ENCODE measurements at regions not wholly inside any gene's neighbourhood (a gene's known extent, or its start where the extent isn't known, plus 50 kb on each side); places are given as distances from the start of the nearest gene placed in this dataset.

GRCh38 chr10:85170026-85170425, 841.6 kb downstream of the CCSER2 start:
- no peaks in the 10 kb centered on the region for H3K27me3 Mint-ChIP-seq
- peaks cover 0 to 7% (median 2%) of the 10 kb centered on the region in 3 donors for H3K9me3 Mint-ChIP-seq
- H3K4me3 Mint-ChIP-seq = no peak overlapping the region
- no peak overlapping the region for H3K27ac Mint-ChIP-seq
- no peaks in the 10 kb centered on the region for H3K4me1 Mint-ChIP-seq
- H3K36me3 Mint-ChIP-seq = no peaks in the 10 kb centered on the region

DNA sequence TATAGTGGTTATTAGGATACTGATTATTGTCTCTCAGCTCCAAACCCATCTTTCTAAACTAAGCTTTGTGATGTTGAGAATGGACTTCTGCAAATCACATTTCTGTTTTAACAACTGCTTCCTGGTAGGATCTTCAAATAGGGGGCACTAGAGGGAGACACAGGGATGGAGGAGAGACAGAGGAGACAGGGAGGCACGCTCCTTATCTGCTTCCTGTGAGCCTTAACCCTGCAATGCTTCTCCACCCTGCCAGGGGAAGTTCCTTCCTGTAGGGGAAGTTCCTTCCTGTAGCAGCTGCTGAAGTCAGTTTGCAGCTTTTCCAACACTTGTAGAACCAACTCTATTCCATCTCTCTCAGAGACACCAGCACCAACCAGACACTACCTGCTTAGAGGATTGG, 847.2 kb downstream of the CCSER2 start:
- Mint-ChIP-seq H3K4me1 (no peaks in the 10 kb centered on the region), H3K36me3 (no peaks in the 10 kb centered on the region), H3K4me3 (no peak overlapping the region), H3K27me3 (no peaks in the 10 kb centered on the region), H3K27ac (no peak overlapping the region), H3K9me3 (peaks cover 0 to 4% (median 2%) of the 10 kb centered on the region in 3 donors)

GRCh38 chr10:85177767-85178166, 849.4 kb downstream of the CCSER2 start:
- Mint-ChIP-seq H3K4me3 (no peak overlapping the region), H3K9me3 (peaks cover 0 to 3% (median 1%) of the 10 kb centered on the region in 3 donors), H3K27me3 (no peaks in the 10 kb centered on the region), H3K4me1 (no peaks in the 10 kb centered on the region), H3K36me3 (no peaks in the 10 kb centered on the region), H3K27ac (no peak overlapping the region)

DNA sequence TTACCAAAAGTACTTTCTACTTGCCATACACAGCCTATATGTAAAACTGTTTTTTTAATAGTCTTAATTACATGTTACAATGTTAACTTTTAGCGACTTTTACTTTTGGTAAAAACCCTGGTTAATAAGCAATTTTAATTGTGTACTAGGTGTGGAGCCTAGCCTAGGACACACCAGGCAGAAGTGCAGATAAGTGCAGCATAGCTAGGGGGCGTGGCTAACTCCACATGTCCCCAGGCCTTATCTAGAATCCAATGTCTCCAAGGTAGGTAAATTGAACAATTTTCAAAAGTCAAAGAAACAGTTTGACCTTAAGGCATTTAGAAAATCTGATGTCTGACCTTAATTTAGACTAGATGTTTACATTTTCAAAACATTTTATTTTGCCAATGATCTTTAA, 858.7 kb downstream of the CCSER2 start:
- no peak overlapping the region for H3K27ac Mint-ChIP-seq
- peaks cover 0 to 2% (median 0%) of the 10 kb centered on the region in 3 donors for H3K4me1 Mint-ChIP-seq
- no peaks in the 10 kb centered on the region for H3K36me3 Mint-ChIP-seq
- H3K4me3 Mint-ChIP-seq = no peak overlapping the region
- H3K27me3 Mint-ChIP-seq = no peaks in the 10 kb centered on the region
- H3K9me3 Mint-ChIP-seq = peaks cover 3 to 4% (median 4%) of the 10 kb centered on the region in 3 donors

- Mint-ChIP-seq H3K4me1 (no peaks in the 10 kb centered on the region), H3K4me3 (no peak overlapping the region)
Observed at GRCh38 chr10:85188770-85189484, 860.5 kb downstream of the CCSER2 start.

GRCh38 chr10:85193796-85194195, 865.4 kb downstream of the CCSER2 start:
- no peaks in the 10 kb centered on the region for H3K27me3 Mint-ChIP-seq

More at GRCh38 chr10:85188770-85189484, 860.5 kb downstream of the CCSER2 start:
- Mint-ChIP-seq H3K27me3 (no peaks in the 10 kb centered on the region), H3K9me3 (peaks cover 0 to 4% (median 4%) of the 10 kb centered on the region in 3 donors), H3K36me3 (no peaks in the 10 kb centered on the region), H3K27ac (no peak overlapping the region)

GRCh38 chr10:85194706-85195105, 866.3 kb downstream of the CCSER2 start:
- no peak overlapping the region for H3K27ac Mint-ChIP-seq
- H3K27me3 Mint-ChIP-seq = no peaks in the 10 kb centered on the region
- H3K4me3 Mint-ChIP-seq = no peak overlapping the region
- peaks cover 0 to 2% (median 0%) of the 10 kb centered on the region in 3 donors for H3K9me3 Mint-ChIP-seq
- H3K4me1 Mint-ChIP-seq = no peaks in the 10 kb centered on the region
- H3K36me3 Mint-ChIP-seq = no peaks in the 10 kb centered on the region

More at GRCh38 chr10:85193796-85194195, 865.4 kb downstream of the CCSER2 start:
- Mint-ChIP-seq H3K4me1 (no peaks in the 10 kb centered on the region), H3K36me3 (no peaks in the 10 kb centered on the region), H3K4me3 (no peak overlapping the region), H3K9me3 (peaks cover 0 to 2% (median 1%) of the 10 kb centered on the region in 3 donors), H3K27ac (no peak overlapping the region)

- no peak overlapping the region for H3K4me3 Mint-ChIP-seq
- no peaks in the 10 kb centered on the region for H3K4me1 Mint-ChIP-seq
- H3K27ac Mint-ChIP-seq = no peak overlapping the region
- H3K9me3 Mint-ChIP-seq = peaks cover 0 to 2% (median 0%) of the 10 kb centered on the region in 3 donors
- no peaks in the 10 kb centered on the region for H3K36me3 Mint-ChIP-seq
- no peaks in the 10 kb centered on the region for H3K27me3 Mint-ChIP-seq
Observed at GRCh38 chr10:85195596-85195995, 867.2 kb downstream of the CCSER2 start.

DNA sequence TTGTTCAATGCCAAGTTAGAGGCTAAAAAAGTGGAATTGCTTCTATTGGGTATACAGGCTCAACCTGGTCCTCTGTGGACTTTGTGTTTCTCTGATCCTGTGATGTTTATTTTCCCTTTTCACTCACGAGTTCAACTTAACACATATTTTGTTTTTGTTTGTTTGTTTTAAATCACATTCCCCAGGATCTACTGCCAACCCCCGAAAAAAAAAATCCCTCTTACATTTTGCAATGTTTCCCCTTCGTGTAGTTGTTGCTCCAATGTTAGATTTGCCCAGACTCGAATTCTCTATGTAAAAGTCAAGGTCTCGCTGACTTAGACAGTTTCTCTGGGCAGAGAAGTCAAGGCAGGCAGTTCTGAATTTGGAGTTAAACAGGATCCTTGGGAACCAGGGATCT, 876.4 kb downstream of the CCSER2 start:
- Mint-ChIP-seq H3K27ac (no peak overlapping the region), H3K9me3 (peaks cover 0 to 5% (median 0%) of the 10 kb centered on the region in 3 donors), H3K36me3 (no peaks in the 10 kb centered on the region), H3K4me3 (no peak overlapping the region), H3K27me3 (peaks cover 2% of the 10 kb centered on the region), H3K4me1 (no peaks in the 10 kb centered on the region)

DNA sequence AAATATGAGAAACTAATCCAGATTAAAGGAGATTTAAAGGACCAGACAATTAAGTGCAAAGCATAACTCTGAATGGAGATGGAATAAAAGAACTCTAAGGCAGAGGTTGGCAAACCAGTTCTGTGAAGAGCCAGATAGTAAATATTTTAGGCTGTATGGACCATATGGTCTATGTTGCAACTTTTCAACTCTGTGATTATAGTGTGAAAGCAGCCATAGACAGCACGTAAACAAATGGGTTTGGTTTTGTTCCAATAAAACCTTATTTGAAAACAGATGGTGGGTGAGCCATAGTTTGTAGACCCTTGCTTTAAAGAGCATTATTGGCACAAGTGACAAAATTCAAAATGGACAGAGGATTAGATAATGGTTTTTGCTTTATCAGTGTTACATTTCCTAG, 884.1 kb downstream of the CCSER2 start:
- peaks cover 4% of the 10 kb centered on the region for H3K27me3 Mint-ChIP-seq
- no peaks in the 10 kb centered on the region for H3K36me3 Mint-ChIP-seq
- H3K4me1 Mint-ChIP-seq = no peaks in the 10 kb centered on the region
- peaks cover 0 to 4% (median 2%) of the 10 kb centered on the region in 3 donors for H3K9me3 Mint-ChIP-seq
- H3K27ac Mint-ChIP-seq = no peak overlapping the region
- H3K4me3 Mint-ChIP-seq = no peak overlapping the region

- no peak overlapping the region for H3K4me3 Mint-ChIP-seq
- no peaks in the 10 kb centered on the region for H3K4me1 Mint-ChIP-seq
- no peaks in the 10 kb centered on the region for H3K36me3 Mint-ChIP-seq
- peaks cover 0 to 2% (median 0%) of the 10 kb centered on the region in 3 donors for H3K9me3 Mint-ChIP-seq
- peaks cover 3% of the 10 kb centered on the region for H3K27me3 Mint-ChIP-seq
- no peak overlapping the region for H3K27ac Mint-ChIP-seq
Observed at GRCh38 chr10:85213493-85213892, 885.1 kb downstream of the CCSER2 start.

- Mint-ChIP-seq H3K36me3 (no peaks in the 10 kb centered on the region), H3K4me3 (no peak overlapping the region), H3K27ac (no peak overlapping the region), H3K4me1 (peaks cover 0 to 2% (median 0%) of the 10 kb centered on the region in 3 donors), H3K27me3 (no peaks in the 10 kb centered on the region), H3K9me3 (peaks cover 3 to 4% (median 3%) of the 10 kb centered on the region in 3 donors)
Observed at GRCh38 chr10:85222300-85222699, 893.9 kb downstream of the CCSER2 start.

- no peak overlapping the region for H3K27ac Mint-ChIP-seq
- H3K4me1 Mint-ChIP-seq = no peaks in the 10 kb centered on the region
- H3K9me3 Mint-ChIP-seq = peaks cover 2 to 4% (median 3%) of the 10 kb centered on the region in 3 donors
- no peak overlapping the region for H3K4me3 Mint-ChIP-seq
- H3K36me3 Mint-ChIP-seq = no peaks in the 10 kb centered on the region
- H3K27me3 Mint-ChIP-seq = no peaks in the 10 kb centered on the region
Observed at GRCh38 chr10:85224366-85224940, 896.1 kb downstream of the CCSER2 start.

DNA sequence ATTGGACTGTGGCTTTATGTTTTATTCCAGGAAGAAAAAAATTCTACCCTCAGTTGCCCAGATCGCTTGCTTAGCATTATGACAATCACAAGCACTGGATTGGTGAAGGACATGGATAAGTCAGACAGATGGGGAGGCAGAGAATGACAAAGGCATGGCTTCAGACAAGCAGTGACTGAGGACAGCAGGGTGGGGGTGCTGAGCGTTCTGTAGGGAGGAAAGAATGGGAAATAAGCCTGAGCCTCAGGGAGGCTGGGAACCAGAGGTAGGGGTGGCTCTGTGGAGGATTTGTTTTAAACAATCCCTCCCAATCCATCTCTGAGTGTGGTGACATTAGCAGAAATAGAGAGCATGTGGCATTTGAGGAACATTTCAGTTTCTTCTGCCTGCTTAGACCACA, 896.9 kb downstream of the CCSER2 start:
- Mint-ChIP-seq H3K4me1 (no peaks in the 10 kb centered on the region), H3K27me3 (no peaks in the 10 kb centered on the region), H3K36me3 (no peaks in the 10 kb centered on the region), H3K4me3 (no peak overlapping the region), H3K9me3 (peaks cover 0 to 4% (median 0%) of the 10 kb centered on the region in 3 donors), H3K27ac (no peak overlapping the region)

GRCh38 chr10:85226596-85226995, 898.2 kb downstream of the CCSER2 start:
- Mint-ChIP-seq H3K27ac (no peak overlapping the region), H3K9me3 (peaks cover 0 to 4% (median 0%) of the 10 kb centered on the region in 3 donors), H3K27me3 (no peaks in the 10 kb centered on the region), H3K4me3 (no peak overlapping the region), H3K4me1 (no peaks in the 10 kb centered on the region), H3K36me3 (no peaks in the 10 kb centered on the region)

DNA sequence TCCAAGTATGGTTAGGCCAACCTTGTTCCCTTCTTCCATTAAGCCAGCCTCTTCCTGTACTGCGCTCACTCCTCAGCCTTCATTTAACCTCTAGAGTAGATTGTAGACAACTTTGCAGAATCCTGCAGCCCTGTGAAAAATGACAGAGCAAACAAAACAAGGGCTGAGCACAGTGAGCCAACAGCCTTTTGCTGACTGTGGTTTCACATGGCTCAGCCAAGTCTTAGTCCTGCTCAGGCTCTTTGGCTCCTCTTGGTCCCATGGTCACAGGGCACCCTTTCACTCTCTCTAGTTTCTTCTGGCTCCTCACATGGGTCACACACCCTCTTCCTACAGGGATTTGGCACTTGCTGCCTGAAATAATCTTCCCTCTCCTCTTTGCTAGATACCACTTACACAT, 900.3 kb downstream of the CCSER2 start:
- peaks cover 0 to 4% (median 0%) of the 10 kb centered on the region in 3 donors for H3K9me3 Mint-ChIP-seq
- H3K4me3 Mint-ChIP-seq = no peak overlapping the region
- H3K27me3 Mint-ChIP-seq = no peaks in the 10 kb centered on the region
- H3K27ac Mint-ChIP-seq = no peak overlapping the region
- no peaks in the 10 kb centered on the region for H3K36me3 Mint-ChIP-seq
- no peaks in the 10 kb centered on the region for H3K4me1 Mint-ChIP-seq

Data from IgD-negative memory B cell (primary cell).